RKO (cell line): ENCODE measurements at regions not wholly inside any gene's neighbourhood (a gene's known extent, or its start where the extent isn't known, plus 50 kb on each side); places are given as distances from the start of the nearest gene placed in this dataset.

Experiments used
- DNase-seq: peaks from one replicate; pipeline ENCODE4 v3.0.0-alpha.2; 2016; ENCODE audit warnings: low spot score

DNA sequence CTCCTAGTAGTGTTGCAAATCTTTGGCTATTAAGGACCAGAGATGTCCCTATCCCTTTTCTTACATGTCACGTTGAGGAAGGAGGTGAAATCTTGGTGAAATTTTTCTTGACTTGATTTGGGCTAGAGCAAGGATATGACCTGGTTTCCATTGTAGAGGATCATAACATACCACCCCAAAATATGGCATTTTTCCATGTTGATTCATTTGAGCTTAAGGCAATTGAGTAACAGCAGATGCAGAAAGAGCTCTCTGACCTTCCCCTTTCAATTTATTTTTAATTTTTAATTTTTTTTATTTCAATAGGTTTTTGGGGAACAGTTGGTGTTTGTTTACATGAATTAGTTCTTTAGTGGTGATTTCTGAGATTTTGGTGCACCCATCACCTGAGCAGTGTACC lies 61.2 kb upstream of the MAP1B start:
- no peak for DNase-seq

GRCh38 chr5:72055636-72056035 lies 51.6 kb upstream of the MAP1B start:
- DNase-seq, result no peak
